ENCODE measurements at regions not wholly inside any gene's neighbourhood (a gene's known extent, or its start where the extent isn't known, plus 50 kb on each side); places are given as distances from the start of the nearest gene placed in this dataset.

GRCh38 chr6:138593909-138594757, 94.8 kb upstream of the NHSL1 start (continued):
- TF ChIP-seq STAT3 (IDR thresholded peaks at IDR 0.05; ENCODE audit: low read depth, low read length) (no peak), SP1 (IDR thresholded peaks at IDR 0.05; ENCODE audit: low read depth, low read length) (no peak), CTCF (IDR thresholded peaks at IDR 0.05 in 2 of 3, conservative IDR thresholded peaks at IDR 0.05 in 1 of 3; ENCODE audit: control insufficient read depth in 2 of 3, extremely low read depth in 1 of 3, insufficient read depth in 1 of 3, low read depth in 3 of 3, low read length in 3 of 3) (no peak), SMC3 (IDR thresholded peaks at IDR 0.05; ENCODE audit: borderline replicate concordance, low read length) (no peak), RBBP5 (conservative IDR thresholded peaks at IDR 0.05) (no peak), PML (IDR thresholded peaks at IDR 0.05; ENCODE audit: low read length) (no peak), SUZ12 (IDR thresholded peaks at IDR 0.05; ENCODE audit: unreplicated experiment) (no peak), RAD21 (IDR thresholded peaks at IDR 0.05; ENCODE audit: insufficient read depth, low read depth, low read length) (no peak), CEBPB (IDR thresholded peaks at IDR 0.05; ENCODE audit: borderline replicate concordance in 1 of 2, low read depth in 2 of 2, low read length in 2 of 2) (no peak), RAD51 (IDR thresholded peaks at IDR 0.05) (no peak), IRF5 (IDR thresholded peaks at IDR 0.05; ENCODE audit: borderline replicate concordance) (no peak)

Measured in GM12878 (cell line).